BE2C (cell line): ENCODE measurements at regions not wholly inside any gene's neighbourhood (a gene's known extent, or its start where the extent isn't known, plus 50 kb on each side); places are given as distances from the start of the nearest gene placed in this dataset.

Experiments used
- DNase-seq: peaks from one replicate; pipeline ENCODE4 v3.0.0-alpha.2; 2020
- H3K27me3 ChIP-seq: fragments of 250-450 bp; sonication (Bioruptor Pico); 2 replicates; pipeline ENCODE4 v1.5.1; 2020; ENCODE audit warnings: mild to moderate bottlenecking
- H3K36me3 ChIP-seq: fragments of 250-450 bp; sonication (Bioruptor Pico); 2 replicates; pipeline ENCODE4 v1.5.1; 2020; ENCODE audit warnings: mild to moderate bottlenecking
- H3K4me1 ChIP-seq: fragments of 250-450 bp; sonication (Bioruptor Pico); 2 replicates; pipeline ENCODE4 v1.5.1; 2020
- H3K4me3 ChIP-seq: 2 replicates; pipeline ENCODE4 v1.5.1; 2011; ENCODE audit warnings: low read depth, low read length
- H3K9me3 ChIP-seq: fragments of 250-450 bp; sonication (Bioruptor Pico); 2 replicates; pipeline ENCODE4 v1.5.1; 2020
- TF ChIP-seq, protein P1 (sequence below): IDR thresholded peaks from 2 replicates; pipeline ENCODE4 v1.5.1; 2012; ENCODE audit warnings: mild to moderate bottlenecking, low read depth, low read length

DNA sequence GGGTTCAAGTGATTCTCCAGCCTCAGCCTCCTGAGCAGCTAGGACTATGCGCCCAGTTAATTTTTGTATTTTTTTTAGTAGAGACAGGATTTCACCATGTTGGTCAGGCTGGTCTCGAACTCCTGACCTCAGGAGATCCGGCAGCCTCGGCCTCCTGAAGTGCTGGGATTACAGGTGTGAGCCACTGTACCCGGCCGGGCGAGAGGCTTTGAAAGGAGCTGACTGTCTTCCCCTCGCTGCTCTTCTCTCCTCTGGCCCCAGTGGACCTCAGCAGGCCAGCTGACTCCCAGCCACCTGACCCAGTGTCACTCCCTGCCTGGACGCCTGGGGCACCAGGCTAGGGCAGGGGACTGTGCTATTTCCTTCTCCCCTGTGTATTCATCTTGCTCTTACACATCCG lies 89.5 kb upstream of the ANKRD55 start:
- Histone ChIP-seq H3K36me3 (no peaks in the 10 kb centered on the region), H3K27me3 (no peaks in the 10 kb centered on the region), H3K9me3 (no peaks in the 10 kb centered on the region; the same call in 1 of the 2 replicates), H3K4me1 (peaks cover 49% of the 10 kb centered on the region), H3K4me3 (no peak overlapping the region)
- TF ChIP-seq, protein P1, sequence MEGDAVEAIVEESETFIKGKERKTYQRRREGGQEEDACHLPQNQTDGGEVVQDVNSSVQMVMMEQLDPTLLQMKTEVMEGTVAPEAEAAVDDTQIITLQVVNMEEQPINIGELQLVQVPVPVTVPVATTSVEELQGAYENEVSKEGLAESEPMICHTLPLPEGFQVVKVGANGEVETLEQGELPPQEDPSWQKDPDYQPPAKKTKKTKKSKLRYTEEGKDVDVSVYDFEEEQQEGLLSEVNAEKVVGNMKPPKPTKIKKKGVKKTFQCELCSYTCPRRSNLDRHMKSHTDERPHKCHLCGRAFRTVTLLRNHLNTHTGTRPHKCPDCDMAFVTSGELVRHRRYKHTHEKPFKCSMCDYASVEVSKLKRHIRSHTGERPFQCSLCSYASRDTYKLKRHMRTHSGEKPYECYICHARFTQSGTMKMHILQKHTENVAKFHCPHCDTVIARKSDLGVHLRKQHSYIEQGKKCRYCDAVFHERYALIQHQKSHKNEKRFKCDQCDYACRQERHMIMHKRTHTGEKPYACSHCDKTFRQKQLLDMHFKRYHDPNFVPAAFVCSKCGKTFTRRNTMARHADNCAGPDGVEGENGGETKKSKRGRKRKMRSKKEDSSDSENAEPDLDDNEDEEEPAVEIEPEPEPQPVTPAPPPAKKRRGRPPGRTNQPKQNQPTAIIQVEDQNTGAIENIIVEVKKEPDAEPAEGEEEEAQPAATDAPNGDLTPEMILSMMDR: no peak
- DNase-seq: no peak

DNA sequence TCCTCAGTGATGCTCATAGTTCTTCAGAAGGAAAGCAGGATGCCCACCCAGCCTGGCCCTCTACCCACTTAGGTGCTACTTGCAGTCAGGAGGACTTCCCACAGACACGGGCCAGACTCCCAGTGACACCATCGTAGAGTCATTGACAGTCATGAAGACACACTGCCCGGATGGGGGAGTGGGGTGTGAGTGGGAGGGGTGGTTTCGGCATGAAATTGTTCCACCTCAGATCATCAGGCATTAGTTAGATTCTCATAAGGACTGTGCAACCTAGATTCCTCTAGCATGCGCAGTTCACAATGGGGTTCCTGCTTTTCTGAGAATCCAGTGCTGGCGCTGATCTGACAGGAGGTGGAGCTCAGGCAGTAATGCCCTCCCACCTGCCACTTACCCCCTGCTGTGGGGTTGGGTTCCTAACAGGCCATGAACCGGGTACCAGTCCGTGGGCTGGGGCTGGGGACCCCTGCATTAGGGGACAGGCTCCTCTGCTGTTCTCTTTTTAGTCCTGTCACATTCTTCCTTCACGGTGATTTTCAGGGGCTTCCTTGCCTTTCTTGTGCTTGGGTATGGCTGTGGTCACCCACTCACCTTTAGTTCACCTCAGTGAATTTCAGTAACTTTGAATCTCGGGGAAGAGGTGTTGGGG lies 88.2 kb upstream of the ANKRD55 start:
- no peak for DNase-seq
- Histone ChIP-seq H3K4me3 (no peak overlapping the region), H3K36me3 (no peaks in the 10 kb centered on the region), H3K27me3 (no peaks in the 10 kb centered on the region), H3K9me3 (no peaks in the 10 kb centered on the region), H3K4me1 (peaks cover 40% of the 10 kb centered on the region)
- TF ChIP-seq, protein P1: no peak

DNA sequence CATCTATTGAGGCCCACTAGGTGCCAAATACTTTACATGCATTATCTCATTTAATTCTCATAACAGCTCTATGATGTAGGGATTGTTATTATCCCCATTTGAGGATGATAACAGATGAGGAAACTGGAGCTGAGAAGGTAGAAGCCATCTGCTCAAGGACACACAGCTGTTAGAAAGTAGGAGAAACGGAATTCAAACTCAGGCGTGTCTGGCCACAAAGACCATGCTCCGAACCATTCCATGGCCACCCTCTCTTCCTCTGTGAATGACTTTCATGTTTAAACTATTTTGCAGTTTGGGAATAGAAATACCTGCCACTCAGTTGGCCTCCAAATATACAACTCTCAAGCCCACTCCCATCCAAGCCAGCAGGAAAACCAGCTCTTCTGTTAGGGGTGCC lies 87.6 kb upstream of the ANKRD55 start:
- Histone ChIP-seq H3K4me3 (no peak overlapping the region), H3K27me3 (no peaks in the 10 kb centered on the region), H3K4me1 (peaks cover 37% of the 10 kb centered on the region), H3K36me3 (no peaks in the 10 kb centered on the region), H3K9me3 (no peaks in the 10 kb centered on the region)
- DNase-seq: no peak
- TF ChIP-seq, protein P1: no peak

DNA sequence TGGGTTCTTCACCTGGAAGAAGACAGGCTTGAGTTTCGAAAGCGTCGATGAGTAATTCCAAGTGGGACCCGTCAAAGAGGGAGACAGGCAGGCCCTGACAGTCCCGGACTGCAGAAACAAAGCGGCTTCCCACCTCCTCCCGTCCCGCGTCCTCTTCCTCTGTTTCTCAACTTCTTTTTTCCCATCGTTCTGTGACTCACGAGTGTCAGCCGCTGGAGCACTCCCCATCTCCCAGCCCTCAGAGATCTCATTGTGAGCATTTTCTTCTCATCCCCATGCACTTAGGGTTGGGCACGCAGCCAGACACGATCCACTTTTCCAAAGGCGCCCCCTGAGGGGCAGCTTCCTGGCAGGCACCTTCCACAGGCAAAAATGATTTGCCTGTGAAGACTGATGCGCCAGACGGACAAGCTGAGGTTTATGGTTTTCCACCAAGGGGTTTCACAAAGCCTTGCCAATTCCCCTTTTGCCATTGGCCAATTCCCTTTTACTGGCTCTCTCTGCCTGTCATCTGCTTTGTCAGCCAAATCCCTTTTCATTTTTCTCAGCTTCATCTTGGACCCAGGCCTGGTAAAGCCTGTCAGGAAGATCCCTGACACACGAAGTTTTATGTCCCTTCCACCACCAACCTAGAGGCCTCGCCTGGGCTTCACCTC lies 86.5 kb upstream of the ANKRD55 start:
- TF ChIP-seq, protein P1: peak; percentile 38
- Histone ChIP-seq H3K4me3 (peak overlapping the region; percentile 48), H3K9me3 (no peaks in the 10 kb centered on the region), H3K36me3 (no peaks in the 10 kb centered on the region), H3K27me3 (no peaks in the 10 kb centered on the region), H3K4me1 (peaks cover 43% of the 10 kb centered on the region)
- DNase-seq: peak; percentile 91

DNA sequence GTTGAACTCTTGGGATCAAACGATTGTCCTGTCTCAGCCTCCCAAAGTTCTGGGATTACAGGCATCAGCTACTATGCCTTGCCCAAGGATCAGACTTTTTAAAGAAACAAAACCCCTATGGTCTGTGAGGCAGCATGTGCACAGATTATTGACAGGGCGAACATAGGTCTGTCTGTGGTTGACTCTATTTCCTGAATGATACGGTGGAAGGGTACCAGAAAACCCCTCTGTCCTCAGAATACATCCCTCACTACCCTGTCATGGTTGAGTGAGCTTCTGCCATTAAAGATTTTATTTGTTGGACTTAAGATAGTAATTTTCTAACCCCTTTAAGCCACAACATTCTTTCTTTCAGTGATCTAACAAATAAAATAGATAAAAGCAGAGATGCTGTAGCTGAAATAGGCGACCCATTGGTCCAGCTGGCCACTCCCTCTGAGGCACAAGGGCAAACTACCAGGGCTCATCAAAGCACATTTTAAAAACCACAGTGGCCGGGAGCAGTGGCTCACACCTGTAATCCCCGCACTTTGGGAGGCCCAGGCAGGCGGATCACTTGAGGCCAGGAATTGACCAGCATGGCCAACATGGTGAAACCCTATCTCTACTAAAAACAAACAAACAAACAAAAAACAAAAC lies 84.9 kb upstream of the ANKRD55 start:
- H3K9me3 ChIP-seq: no peaks in the 10 kb centered on the region
- peaks cover 44% of the 10 kb centered on the region for H3K4me1 ChIP-seq
- H3K27me3 ChIP-seq: no peaks in the 10 kb centered on the region
- no peaks in the 10 kb centered on the region for H3K36me3 ChIP-seq
- DNase-seq: no peak
- H3K4me3 ChIP-seq: no peak overlapping the region
- TF ChIP-seq, protein P1: no peak
